Psoas muscle (tissue), 7 donors: ENCODE measurements at regions not wholly inside any gene's neighbourhood (a gene's known extent, or its start where the extent isn't known, plus 50 kb on each side); places are given as distances from the start of the nearest gene placed in this dataset.

ENCODE experiments used
- ATAC-seq, 4 donors: fragments of 200-7000 bp; cut with Tn5 transposase; one replicate each; pipeline ENCODE4 v1.9.1; 2020; ENCODE audit warnings: moderate library complexity in 3 of 4, mild to moderate bottlenecking in 2 of 4
- DNase-seq, 2 donors: peaks; one replicate each; pipeline ENCODE4 v3.0.0-alpha.2; 2020
- H3K27ac ChIP-seq: fragments of 200-600 bp; one replicate; pipeline ENCODE4 v1.8.0; 2022
- H3K27me3 ChIP-seq, 3 donors: fragments of 200-600 bp in 1 of 3; one replicate each; pipeline versions ENCODE4 v1.6.1 to v1.8.0; 2013 to 2022; ENCODE audit warnings: low read length in 2 of 3, mild to moderate bottlenecking in 2 of 3, moderate library complexity in 1 of 3; ENCODE audit not compliant: insufficient read depth in 3 of 3
- H3K36me3 ChIP-seq, 2 donors: fragments of 200-600 bp in 1 of 2; one replicate each; pipeline versions ENCODE4 v1.6.1 to v1.8.0; 2013 to 2022; ENCODE audit warnings: low read depth in 1 of 2, mild to moderate bottlenecking in 1 of 2, moderate library complexity in 1 of 2; ENCODE audit not compliant: insufficient read depth in 1 of 2
- H3K4me1 ChIP-seq: fragments of 200-600 bp; one replicate; pipeline ENCODE4 v1.8.0; 2022
- H3K4me3 ChIP-seq: fragments of 200-600 bp; one replicate; pipeline ENCODE4 v1.8.0; 2022; ENCODE audit warnings: mild to moderate bottlenecking
- H3K9me3 ChIP-seq: fragments of 200-600 bp; one replicate; pipeline ENCODE4 v1.8.0; 2022
- CTCF ChIP-seq: fragments of 200-600 bp; IDR thresholded peaks from one replicate; pipeline ENCODE4 v1.8.0; 2022; ENCODE audit warnings: antibody characterized with exemption
- WGBS, 3 donors: extraction: QIAGEN DNeasy Blood & Tissue Kit; methylation state at CpG; one replicate each; pipeline versions ENCODE4 v1.1.6 to v1.1.7; 2013; 5-methylcytosine and 5-hydroxymethylcytosine counted together
- intact Hi-C, 2 donors: fragments of 100-400 bp; cut with DNase I; formaldehyde crosslinking; loops; one replicate each; pipeline versions ENCODE4 v1.11.0 to v1.14.2; 2022
- donor health status: healthy with polysubstance abuse.
- donor health status: DM: no; HTN: no; CAD: no; lungs with moderate emphysema.
- donor health status: Bipolar disorder and iron deficiency.
- donor health status: healthy.
- donor health status: DM: yes; HTN: yes; CAD: no.
- donor health status: DM: no; HTN: no; CAD: no.
- donor health status: DM: yes; HTN: yes; CAD: no.

- WGBS, 3 donors: 35 to 39% (median 37%) methylated on average over 6 of the region's 6 CpGs
- no peak for DNase-seq
Measured at GRCh38 chr12:97142737-97143410, 235.8 kb downstream of the NEDD1 start.

GRCh38 chr12:97148941-97149559, 242.0 kb downstream of the NEDD1 start:
- no peak overlapping the region for H3K4me3 ChIP-seq
- peak; percentile 19 to 44 for DNase-seq
- H3K27ac ChIP-seq: no peak overlapping the region
- H3K4me1 ChIP-seq: no peaks in the 10 kb centered on the region
- ATAC-seq: peak in 2 of 4 donors; percentile 57
- no peaks in the 10 kb centered on the region for H3K27me3 ChIP-seq
- TF ChIP-seq CTCF: peak; percentile 33
- WGBS, 3 donors: 56 to 66% (median 59%) methylated on average over 9 of the region's 9 CpGs
- intact Hi-C loops: no loop called here
- H3K36me3 ChIP-seq: no peaks in the 10 kb centered on the region
- H3K9me3 ChIP-seq: no peaks in the 10 kb centered on the region

More at GRCh38 chr12:97142737-97143410, 235.8 kb downstream of the NEDD1 start:
- no peak overlapping the region for H3K4me3 ChIP-seq
- no peaks in the 10 kb centered on the region for H3K27me3 ChIP-seq
- no peak overlapping the region for H3K27ac ChIP-seq
- TF ChIP-seq CTCF: no peak
- no peak for ATAC-seq
- no peaks in the 10 kb centered on the region for H3K36me3 ChIP-seq
- intact Hi-C loops: no loop called here
- H3K4me1 ChIP-seq: no peaks in the 10 kb centered on the region
- H3K9me3 ChIP-seq: no peaks in the 10 kb centered on the region

- intact Hi-C loops: no loop called here
Measured at GRCh38 chr12:97151481-97151880, 244.4 kb downstream of the NEDD1 start.

GRCh38 chr12:97159377-97159776, 252.3 kb downstream of the NEDD1 start:
- 50 to 56% (median 56%) methylated on average over 5 of the region's 5 CpGs for WGBS, 3 donors

More at GRCh38 chr12:97151481-97151880, 244.4 kb downstream of the NEDD1 start:
- no peaks in the 10 kb centered on the region for H3K4me1 ChIP-seq
- no peaks in the 10 kb centered on the region for H3K9me3 ChIP-seq
- WGBS, 3 donors: 27 to 36% (median 29%) methylated on average over 1 of the region's 1 CpG
- no peak for TF ChIP-seq CTCF
- ATAC-seq (no peak), DNase-seq (no peak)
- H3K36me3 ChIP-seq: no peaks in the 10 kb centered on the region
- no peaks in the 10 kb centered on the region for H3K27me3 ChIP-seq
- H3K4me3 ChIP-seq: no peak overlapping the region
- no peak overlapping the region for H3K27ac ChIP-seq

More at GRCh38 chr12:97159377-97159776, 252.3 kb downstream of the NEDD1 start:
- DNase-seq (no peak), ATAC-seq (no peak)
- TF ChIP-seq CTCF: no peak
- Histone ChIP-seq H3K27ac (no peak overlapping the region), H3K4me1 (no peaks in the 10 kb centered on the region), H3K27me3 (no peaks in the 10 kb centered on the region), H3K36me3 (no peaks in the 10 kb centered on the region), H3K4me3 (no peak overlapping the region), H3K9me3 (no peaks in the 10 kb centered on the region)
- intact Hi-C loops: no loop called here
